Type B pancreatic cell (in vitro differentiated cells): ENCODE measurements at regions not wholly inside any gene's neighbourhood (a gene's known extent, or its start where the extent isn't known, plus 50 kb on each side); places are given as distances from the start of the nearest gene placed in this dataset.

Experiments used
- DNase-seq: peaks from one replicate; pipeline ENCODE4 v3.0.0; 2021; ENCODE audit warnings: mixed read lengths; ENCODE audit not compliant: unreplicated experiment; ENCODE audit errors: extremely low spot score
- H3K27ac Mint-ChIP-seq: 2 replicates; pipeline ENCODE4 v1.8.0; 2021; ENCODE audit warnings: mild to moderate bottlenecking, mixed read lengths
- H3K27me3 Mint-ChIP-seq: 2 replicates; pipeline ENCODE4 v1.8.0; 2021; ENCODE audit warnings: mixed read lengths
- H3K36me3 Mint-ChIP-seq: 2 replicates; pipeline ENCODE4 v1.8.0; 2021; ENCODE audit warnings: mixed read lengths
- H3K4me1 Mint-ChIP-seq: one replicate; pipeline ENCODE4 v1.8.0; 2021; ENCODE audit warnings: mixed read lengths; ENCODE audit not compliant: unreplicated experiment
- H3K4me3 Mint-ChIP-seq: 2 replicates; pipeline ENCODE4 v1.8.0; 2021; ENCODE audit warnings: mild to moderate bottlenecking, mixed read lengths
- H3K9me3 Mint-ChIP-seq: 2 replicates; pipeline ENCODE4 v1.8.0; 2021; ENCODE audit warnings: mixed read lengths
- CTCF ChIP-seq: fragments of 200-600 bp; sonication (generic); conservative IDR thresholded peaks from 2 replicates; pipeline ENCODE4 v1.5.0; 2021; ENCODE audit warnings: antibody characterized with exemption, mild to moderate bottlenecking

GRCh38 chr17:72295916-72296315 lies 175.1 kb downstream of the SOX9 start:
- TF ChIP-seq CTCF = no peak
- DNase-seq = no peak
- no peaks in the 10 kb centered on the region for H3K36me3 Mint-ChIP-seq
- H3K27ac Mint-ChIP-seq = no peak overlapping the region
- H3K27me3 Mint-ChIP-seq = peaks cover 3% of the 10 kb centered on the region
- H3K4me3 Mint-ChIP-seq = no peak overlapping the region
- H3K4me1 Mint-ChIP-seq = no peaks in the 10 kb centered on the region
- H3K9me3 Mint-ChIP-seq = peaks cover 4% of the 10 kb centered on the region

DNA sequence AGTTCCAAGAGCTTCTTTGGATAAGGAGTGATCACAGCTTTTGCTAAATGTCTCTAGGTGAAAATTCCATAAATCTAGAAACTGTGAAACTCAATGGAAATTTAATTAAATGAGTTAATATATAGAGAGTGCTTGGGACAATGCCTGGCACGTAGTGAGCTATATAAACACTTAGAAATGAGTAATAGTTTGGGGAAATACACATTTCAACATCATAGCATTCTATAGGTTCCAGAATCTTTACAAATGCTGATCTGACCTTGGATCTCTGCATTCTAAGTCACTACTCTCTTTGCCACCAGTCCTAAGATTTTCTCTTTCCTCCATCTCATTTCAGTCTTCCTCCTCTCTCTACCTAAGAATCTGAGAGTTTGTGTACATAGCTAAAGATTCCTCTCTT lies 175.6 kb downstream of the SOX9 start:
- Mint-ChIP-seq H3K4me1 (no peaks in the 10 kb centered on the region), H3K4me3 (no peak overlapping the region), H3K27ac (no peak overlapping the region), H3K27me3 (peaks cover 3% of the 10 kb centered on the region), H3K9me3 (peaks cover 4% of the 10 kb centered on the region), H3K36me3 (no peaks in the 10 kb centered on the region)
- no peak for DNase-seq
- no peak for TF ChIP-seq CTCF

DNA sequence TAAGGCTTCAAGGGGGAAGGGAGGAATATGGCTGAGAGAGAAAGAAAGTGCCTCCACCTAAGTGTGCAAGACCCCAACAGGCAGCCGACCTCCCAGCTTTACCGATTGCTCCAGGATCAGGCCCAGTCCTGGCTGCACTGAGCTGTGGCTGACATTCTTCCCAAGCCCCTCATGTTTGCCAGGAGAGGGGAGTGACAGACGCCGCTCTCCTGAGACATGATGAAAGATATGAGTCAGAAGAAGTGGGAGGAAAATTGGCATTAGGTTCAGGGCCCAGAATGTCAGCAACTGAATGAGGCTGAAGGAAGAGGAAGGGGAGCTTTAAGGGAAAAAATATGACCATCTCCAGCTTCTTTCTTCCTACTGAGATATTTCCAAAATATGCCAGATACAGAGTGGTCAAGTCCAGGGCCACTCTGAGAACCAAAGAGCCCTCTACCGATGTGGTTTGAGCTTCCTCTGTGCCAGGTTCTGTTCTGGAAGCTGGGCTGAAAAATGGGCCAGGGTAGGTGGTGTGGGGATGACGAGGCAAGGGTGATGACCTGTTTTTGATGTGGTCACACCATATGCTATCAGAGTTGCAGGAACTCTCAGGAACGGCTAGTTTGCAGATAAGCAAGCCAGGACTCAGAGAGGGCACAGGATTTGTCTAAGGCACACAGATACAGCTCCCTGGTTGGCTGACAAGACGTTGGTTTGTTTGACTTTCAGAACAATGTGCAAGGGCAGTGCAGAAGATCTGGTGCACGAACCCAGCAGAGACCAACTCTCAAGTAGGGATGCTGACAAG lies 176.7 kb downstream of the SOX9 start:
- no peaks in the 10 kb centered on the region for H3K36me3 Mint-ChIP-seq
- no peaks in the 10 kb centered on the region for H3K4me1 Mint-ChIP-seq
- no peak overlapping the region for H3K27ac Mint-ChIP-seq
- DNase-seq = no peak
- H3K27me3 Mint-ChIP-seq = peaks cover 3% of the 10 kb centered on the region
- TF ChIP-seq CTCF = no peak
- H3K9me3 Mint-ChIP-seq = peaks cover 4% of the 10 kb centered on the region
- H3K4me3 Mint-ChIP-seq = no peak overlapping the region

DNA sequence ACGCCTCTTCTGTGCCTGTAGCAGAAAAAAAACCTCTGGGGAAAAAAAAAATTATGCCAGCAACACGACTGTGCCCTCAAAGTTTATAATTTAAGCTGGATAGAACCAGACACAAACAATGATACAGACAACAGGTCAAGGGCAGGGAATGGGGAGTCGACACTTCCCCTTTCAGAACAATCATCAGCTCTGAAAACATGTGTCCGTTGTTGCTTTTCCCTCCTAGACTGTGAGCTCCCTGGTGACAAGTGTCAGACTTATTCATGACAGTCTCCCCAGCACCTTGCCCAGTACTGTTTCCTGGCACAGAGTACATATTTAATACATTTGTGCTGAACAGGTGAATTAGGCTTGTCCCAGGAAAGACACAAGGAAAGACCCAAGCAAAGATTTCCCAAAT lies 178.3 kb downstream of the SOX9 start:
- no peak for DNase-seq
- Mint-ChIP-seq H3K4me1 (no peaks in the 10 kb centered on the region), H3K4me3 (no peak overlapping the region), H3K36me3 (no peaks in the 10 kb centered on the region), H3K27ac (no peak overlapping the region), H3K27me3 (peaks cover 3% of the 10 kb centered on the region), H3K9me3 (peaks cover 4% of the 10 kb centered on the region)
- no peak for TF ChIP-seq CTCF

DNA sequence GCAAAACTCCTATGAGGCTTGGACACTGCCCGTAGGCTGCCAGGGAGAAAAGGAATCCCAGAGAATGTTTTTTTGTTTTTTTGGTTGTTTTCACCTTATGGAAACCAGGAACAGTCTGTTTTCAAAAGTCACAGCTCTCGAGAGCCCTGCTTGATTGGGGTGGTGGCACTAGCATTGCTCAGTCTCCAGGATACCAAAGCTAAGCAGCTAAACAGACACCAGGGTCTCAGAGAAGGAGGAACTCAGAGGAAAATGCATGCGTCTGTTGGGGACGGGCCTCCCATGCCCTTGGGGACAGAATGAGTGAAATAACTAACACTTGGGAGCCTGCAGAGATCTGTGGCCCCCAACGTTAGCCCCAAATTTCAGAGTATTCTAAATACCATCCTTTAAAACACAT lies 178.8 kb downstream of the SOX9 start:
- no peak for TF ChIP-seq CTCF
- H3K4me3 Mint-ChIP-seq = no peak overlapping the region
- H3K9me3 Mint-ChIP-seq = peaks cover 4% of the 10 kb centered on the region
- H3K4me1 Mint-ChIP-seq = no peaks in the 10 kb centered on the region
- H3K36me3 Mint-ChIP-seq = no peaks in the 10 kb centered on the region
- H3K27ac Mint-ChIP-seq = no peak overlapping the region
- no peak for DNase-seq
- H3K27me3 Mint-ChIP-seq = peaks cover 3% of the 10 kb centered on the region
